Activated T-cell treated with anti-CD3 and anti-CD28 coated beads, Interleukin-2, amount 50 U/mL, for 72 hours (primary cell): ENCODE measurements at regions not wholly inside any gene's neighbourhood (a gene's known extent, or its start where the extent isn't known, plus 50 kb on each side); places are given as distances from the start of the nearest gene placed in this dataset.
A peak's percentile ranks its signal among the peaks of the same experiment; 100 is the strongest.

ENCODE experiments used
- ATAC-seq, 2 donors: fragments of 150-1000 bp; cut with Tn5 transposase; replicated peaks in 1 of 2; 2 replicates each; pipeline ENCODE4 v1.10.0; 2021; ENCODE audit warnings: moderate library complexity in 2 of 2, mild to moderate bottlenecking in 1 of 2
- DNase-seq, 2 donors: peaks; one replicate each; pipeline ENCODE4 v3.0.0; 2021 to 2022; ENCODE audit warnings: mixed read lengths in 1 of 2
- H3K27ac Mint-ChIP-seq: one replicate; pipeline ENCODE4 v1.8.0; 2022; ENCODE audit warnings: mild to moderate bottlenecking, moderate library complexity, mixed read lengths
- H3K27me3 Mint-ChIP-seq: one replicate; pipeline ENCODE4 v1.8.0; 2022; ENCODE audit warnings: low read depth, mixed read lengths
- H3K36me3 Mint-ChIP-seq, 2 donors: one replicate each; pipeline ENCODE4 v1.8.0; 2022; ENCODE audit warnings: mixed read lengths in 2 of 2, mild to moderate bottlenecking in 1 of 2; ENCODE audit not compliant: insufficient read depth in 2 of 2
- H3K4me1 Mint-ChIP-seq: one replicate; pipeline ENCODE4 v1.8.0; 2022; ENCODE audit warnings: low read depth, mixed read lengths
- H3K4me3 Mint-ChIP-seq, 2 donors: one replicate each; pipeline ENCODE4 v1.8.0; 2022; ENCODE audit warnings: mild to moderate bottlenecking in 2 of 2, mixed read lengths in 2 of 2, moderate library complexity in 2 of 2
- H3K9me3 Mint-ChIP-seq, 2 donors: one replicate each; pipeline ENCODE4 v1.8.0; 2022; ENCODE audit warnings: mixed read lengths in 2 of 2

DNA sequence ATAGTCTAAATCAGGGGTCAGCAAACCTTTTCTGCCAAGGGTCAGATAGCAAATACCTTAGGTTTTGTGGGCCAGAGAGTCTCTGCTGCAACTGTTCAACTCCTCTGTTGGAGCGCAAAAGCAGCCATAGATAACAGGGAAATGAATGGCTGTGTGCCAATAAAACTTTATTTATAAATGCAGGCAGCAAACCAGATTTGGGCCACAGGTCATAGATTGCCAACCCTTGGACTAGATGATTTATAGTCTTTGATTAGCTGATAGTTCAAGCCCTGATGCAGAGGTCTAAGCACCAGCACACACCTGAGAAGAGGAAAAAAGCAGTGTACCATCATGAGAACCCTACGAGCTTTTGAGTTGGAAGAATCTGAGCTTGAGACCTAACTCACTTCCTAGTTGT, 86.0 kb upstream of the DYNLRB2 start:
- no peak overlapping the region for H3K4me3 Mint-ChIP-seq
- H3K4me1 Mint-ChIP-seq = no peaks in the 10 kb centered on the region
- H3K9me3 Mint-ChIP-seq = no peaks in the 10 kb centered on the region
- ATAC-seq (no peak), DNase-seq (no peak)
- peaks cover 13% of the 10 kb centered on the region for H3K27me3 Mint-ChIP-seq
- no peaks in the 10 kb centered on the region for H3K36me3 Mint-ChIP-seq
- H3K27ac Mint-ChIP-seq = no peak overlapping the region

DNA sequence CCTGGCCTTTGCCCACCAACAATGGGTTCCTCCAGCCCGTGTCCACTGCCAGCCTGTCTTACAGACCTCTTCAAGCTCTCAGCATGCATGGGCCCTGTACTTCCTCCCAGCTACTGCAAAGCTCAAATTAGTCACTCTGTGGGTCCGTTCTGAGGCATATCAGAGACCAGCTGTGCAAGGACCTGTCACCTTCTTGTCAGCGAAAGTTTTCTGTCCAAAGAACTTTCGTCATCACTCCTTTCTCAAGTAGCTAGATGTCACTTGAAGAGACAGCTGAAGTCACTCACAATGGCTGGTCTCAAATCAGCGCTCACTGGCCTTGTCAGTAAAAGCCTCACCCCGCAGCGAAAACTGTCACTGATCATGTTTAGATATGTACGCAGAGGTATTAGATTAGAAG, 91.4 kb upstream of the DYNLRB2 start:
- Mint-ChIP-seq H3K36me3 (no peaks in the 10 kb centered on the region), H3K4me1 (no peaks in the 10 kb centered on the region), H3K27ac (no peak overlapping the region), H3K9me3 (no peaks in the 10 kb centered on the region), H3K4me3 (no peak overlapping the region), H3K27me3 (peaks cover 19% of the 10 kb centered on the region)
- ATAC-seq = no peak
- no peak for DNase-seq

DNA sequence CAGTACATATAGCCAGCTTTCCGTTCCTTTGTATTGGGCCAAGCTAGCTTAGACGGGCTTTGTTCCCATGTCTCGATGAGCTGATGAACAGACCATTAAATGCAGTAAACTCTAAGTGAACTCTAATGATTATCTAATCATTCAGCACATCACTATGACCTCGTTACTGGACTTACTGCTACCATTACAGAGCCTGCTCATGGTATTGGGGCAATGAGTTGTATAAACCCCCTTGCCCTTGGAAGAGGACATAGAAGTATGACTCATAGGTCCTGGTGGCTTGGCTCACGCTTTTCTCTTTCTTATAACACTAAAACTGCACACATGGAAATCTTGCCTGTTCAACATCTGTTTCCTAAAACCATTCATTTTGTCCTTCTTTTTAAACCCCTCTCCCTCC, 93.6 kb upstream of the DYNLRB2 start:
- ATAC-seq = no peak
- H3K36me3 Mint-ChIP-seq = no peaks in the 10 kb centered on the region
- DNase-seq = no peak
- H3K4me3 Mint-ChIP-seq = no peak overlapping the region
- no peak overlapping the region for H3K27ac Mint-ChIP-seq
- H3K9me3 Mint-ChIP-seq = no peaks in the 10 kb centered on the region
- H3K4me1 Mint-ChIP-seq = no peaks in the 10 kb centered on the region
- H3K27me3 Mint-ChIP-seq = peaks cover 22% of the 10 kb centered on the region

DNA sequence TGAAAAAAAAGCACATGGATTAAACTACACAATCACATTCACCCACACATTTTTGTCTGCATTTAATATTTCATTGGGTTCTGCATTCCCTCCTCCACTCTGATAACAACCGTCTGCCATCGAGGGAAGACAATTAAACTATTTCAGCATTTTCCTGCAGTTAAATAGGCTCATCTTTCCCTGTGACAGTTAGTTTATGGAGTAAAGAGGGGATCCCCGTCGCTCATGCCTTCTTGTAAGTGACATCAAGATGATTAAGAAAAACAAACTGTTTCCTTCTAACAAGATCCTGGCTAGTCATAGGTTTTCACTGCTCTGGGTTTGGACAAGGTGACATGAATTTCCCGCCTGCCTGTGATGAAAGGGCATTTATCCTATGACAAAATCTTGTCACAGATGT, 98.0 kb upstream of the DYNLRB2 start:
- DNase-seq = no peak
- peak in 1 of 2 donors; percentile 17 for ATAC-seq
- H3K9me3 Mint-ChIP-seq = peaks cover 0 to 3% of the 10 kb centered on the region in 2 donors

DNA sequence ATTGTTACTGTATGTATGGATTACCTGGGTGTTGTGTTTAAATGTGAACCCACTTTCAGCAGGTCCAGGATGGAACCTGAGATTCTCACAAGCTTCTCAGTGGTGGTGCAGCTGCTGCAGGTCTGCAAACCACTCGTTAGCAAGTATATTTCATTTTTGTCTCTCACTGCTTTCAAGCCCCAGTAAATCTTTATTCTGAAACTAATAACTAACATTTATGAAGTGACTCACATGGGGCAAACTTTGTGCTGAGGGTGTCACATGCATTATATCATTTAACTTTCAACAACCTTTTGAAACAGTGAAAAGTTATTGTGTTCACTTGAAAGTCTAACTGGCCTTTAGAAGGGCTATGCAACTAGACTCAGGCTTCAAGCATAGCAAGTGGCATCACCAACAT, 98.9 kb upstream of the DYNLRB2 start:
- Mint-ChIP-seq H3K4me3 (no peak overlapping the region), H3K4me1 (no peaks in the 10 kb centered on the region), H3K9me3 (peaks cover 0 to 3% of the 10 kb centered on the region in 2 donors), H3K36me3 (no peaks in the 10 kb centered on the region), H3K27me3 (peaks cover 11% of the 10 kb centered on the region), H3K27ac (no peak overlapping the region)
- DNase-seq (no peak), ATAC-seq (no peak)

More for the DNA sequence above, 98.0 kb upstream of the DYNLRB2 start:
- Mint-ChIP-seq H3K27ac (no peak overlapping the region), H3K4me1 (no peaks in the 10 kb centered on the region), H3K4me3 (no peak overlapping the region), H3K36me3 (no peaks in the 10 kb centered on the region), H3K27me3 (peaks cover 11% of the 10 kb centered on the region)

DNA sequence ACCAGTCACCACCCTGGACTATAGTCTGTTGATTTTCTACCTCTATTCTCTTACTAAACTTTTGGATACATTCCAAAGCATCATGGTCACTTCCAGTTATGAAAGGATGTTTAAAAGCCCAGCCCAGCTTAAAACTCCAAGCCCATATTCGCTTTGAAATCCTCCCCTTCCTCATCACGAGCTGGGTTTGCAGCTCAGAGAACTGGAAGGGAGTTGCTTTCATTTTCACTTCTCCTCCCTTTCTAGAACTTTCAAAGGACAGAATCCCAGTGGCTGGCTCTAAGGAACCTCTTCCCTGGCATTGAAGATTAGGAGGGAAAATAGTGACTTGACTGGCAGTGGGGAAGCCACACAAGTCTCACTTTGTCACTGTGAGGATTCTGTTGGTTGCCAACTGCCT, 100.1 kb upstream of the DYNLRB2 start:
- no peak for ATAC-seq
- peaks cover 0 to 3% of the 10 kb centered on the region in 2 donors for H3K9me3 Mint-ChIP-seq
- H3K4me1 Mint-ChIP-seq = no peaks in the 10 kb centered on the region
- no peaks in the 10 kb centered on the region for H3K36me3 Mint-ChIP-seq
- no peak for DNase-seq
- H3K4me3 Mint-ChIP-seq = no peak overlapping the region
- peaks cover 11% of the 10 kb centered on the region for H3K27me3 Mint-ChIP-seq
- H3K27ac Mint-ChIP-seq = no peak overlapping the region

DNA sequence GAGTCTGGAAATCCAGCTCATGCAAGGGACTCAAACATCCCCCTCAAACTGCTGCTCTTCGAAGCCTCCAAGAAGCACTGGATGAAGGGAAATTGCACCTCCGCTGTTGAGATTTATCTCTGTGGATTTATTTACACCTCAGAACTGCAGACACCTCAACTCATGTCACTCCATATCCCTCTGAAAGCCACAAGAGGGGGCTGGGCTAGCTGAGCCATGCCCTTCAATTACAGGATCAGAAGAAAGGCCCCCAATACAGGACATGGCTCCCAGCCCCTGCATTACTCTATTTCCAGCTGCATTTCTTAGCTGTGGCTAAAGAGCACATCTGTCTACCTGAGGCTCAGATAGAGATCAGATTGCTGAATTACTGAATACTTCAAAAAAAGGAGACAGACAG, 103.1 kb upstream of the DYNLRB2 start:
- no peaks in the 10 kb centered on the region for H3K36me3 Mint-ChIP-seq
- no peaks in the 10 kb centered on the region for H3K4me1 Mint-ChIP-seq
- ATAC-seq (no peak), DNase-seq (no peak)
- no peak overlapping the region for H3K27ac Mint-ChIP-seq
- no peaks in the 10 kb centered on the region for H3K27me3 Mint-ChIP-seq
- H3K9me3 Mint-ChIP-seq = peaks cover 0 to 3% of the 10 kb centered on the region in 2 donors
- no peak overlapping the region for H3K4me3 Mint-ChIP-seq

DNA sequence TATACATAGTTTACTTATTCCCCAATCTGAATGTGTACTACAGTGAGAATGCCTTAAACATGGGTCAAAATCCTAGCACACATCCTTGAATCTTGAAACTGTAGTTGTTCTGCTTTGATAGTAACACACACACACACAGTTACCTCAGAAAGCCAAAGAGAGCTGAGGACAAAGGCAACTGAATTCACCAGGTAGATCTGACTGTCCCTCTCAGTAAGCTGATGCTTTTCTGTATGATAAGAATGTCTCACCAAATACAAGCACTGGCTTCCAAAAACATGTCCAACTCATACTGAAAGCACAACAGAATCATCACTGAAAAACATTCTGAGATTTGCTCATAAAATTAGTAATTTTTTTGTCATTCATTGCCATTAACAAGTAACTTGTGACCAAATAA, 104.3 kb upstream of the DYNLRB2 start:
- Mint-ChIP-seq H3K27me3 (peaks cover 9% of the 10 kb centered on the region), H3K9me3 (peaks cover 2 to 3% of the 10 kb centered on the region in 2 donors), H3K36me3 (no peaks in the 10 kb centered on the region), H3K4me3 (no peak overlapping the region), H3K4me1 (no peaks in the 10 kb centered on the region), H3K27ac (no peak overlapping the region)
- peak in 1 of 2 donors; percentile 76 for ATAC-seq
- DNase-seq = no peak

DNA sequence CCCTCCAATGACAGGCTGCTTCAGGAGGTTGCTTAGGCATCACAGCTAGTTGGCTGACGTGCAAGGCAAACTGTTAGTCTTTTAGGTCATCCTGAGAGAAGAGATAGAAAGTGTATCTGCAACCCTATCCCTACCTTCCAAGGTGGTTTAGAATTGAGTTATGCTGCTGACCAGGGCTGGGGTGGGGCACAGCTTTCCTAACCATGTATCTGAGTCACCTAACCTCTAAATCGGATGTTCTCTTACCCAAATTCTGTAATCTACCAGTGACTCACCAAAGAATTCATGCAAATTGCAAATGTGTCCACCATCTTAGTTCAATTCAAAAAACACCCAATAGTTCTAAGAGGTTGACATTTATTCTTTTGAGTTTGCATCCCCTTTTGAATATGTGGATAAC, 107.2 kb upstream of the DYNLRB2 start:
- Mint-ChIP-seq H3K27me3 (peaks cover 26% of the 10 kb centered on the region), H3K36me3 (no peaks in the 10 kb centered on the region), H3K27ac (no peak overlapping the region), H3K4me3 (no peak overlapping the region), H3K9me3 (peaks cover 4 to 5% of the 10 kb centered on the region in 2 donors), H3K4me1 (no peaks in the 10 kb centered on the region)
- DNase-seq (peak in 1 of 2 donors; percentile 17), ATAC-seq (peak; percentile 54 to 83)

DNA sequence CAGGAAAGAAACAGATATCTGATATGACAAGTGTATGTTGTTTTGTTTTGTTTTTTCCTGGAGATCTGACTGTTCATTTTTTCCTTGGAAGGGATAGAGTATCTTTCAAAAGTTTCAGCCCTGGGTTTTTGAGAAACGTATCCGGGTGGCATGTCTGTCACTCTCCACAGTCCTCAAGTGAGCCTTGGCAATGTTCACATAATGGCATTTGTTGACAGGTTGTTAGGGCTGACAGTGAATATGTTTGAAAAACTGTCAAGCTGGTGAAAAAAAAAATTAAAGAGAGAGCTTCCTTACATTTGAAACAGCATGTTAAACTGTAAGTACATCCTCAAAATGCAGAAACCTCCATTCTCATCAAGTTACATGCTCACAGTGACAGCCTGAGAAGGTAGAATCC, 113.0 kb upstream of the DYNLRB2 start:
- peaks cover 2 to 4% of the 10 kb centered on the region in 2 donors for H3K9me3 Mint-ChIP-seq
- no peak overlapping the region for H3K4me3 Mint-ChIP-seq
- H3K27me3 Mint-ChIP-seq = peaks cover 61% of the 10 kb centered on the region
- H3K27ac Mint-ChIP-seq = no peak overlapping the region
- no peaks in the 10 kb centered on the region for H3K36me3 Mint-ChIP-seq
- H3K4me1 Mint-ChIP-seq = no peaks in the 10 kb centered on the region
- ATAC-seq (no peak), DNase-seq (no peak)

DNA sequence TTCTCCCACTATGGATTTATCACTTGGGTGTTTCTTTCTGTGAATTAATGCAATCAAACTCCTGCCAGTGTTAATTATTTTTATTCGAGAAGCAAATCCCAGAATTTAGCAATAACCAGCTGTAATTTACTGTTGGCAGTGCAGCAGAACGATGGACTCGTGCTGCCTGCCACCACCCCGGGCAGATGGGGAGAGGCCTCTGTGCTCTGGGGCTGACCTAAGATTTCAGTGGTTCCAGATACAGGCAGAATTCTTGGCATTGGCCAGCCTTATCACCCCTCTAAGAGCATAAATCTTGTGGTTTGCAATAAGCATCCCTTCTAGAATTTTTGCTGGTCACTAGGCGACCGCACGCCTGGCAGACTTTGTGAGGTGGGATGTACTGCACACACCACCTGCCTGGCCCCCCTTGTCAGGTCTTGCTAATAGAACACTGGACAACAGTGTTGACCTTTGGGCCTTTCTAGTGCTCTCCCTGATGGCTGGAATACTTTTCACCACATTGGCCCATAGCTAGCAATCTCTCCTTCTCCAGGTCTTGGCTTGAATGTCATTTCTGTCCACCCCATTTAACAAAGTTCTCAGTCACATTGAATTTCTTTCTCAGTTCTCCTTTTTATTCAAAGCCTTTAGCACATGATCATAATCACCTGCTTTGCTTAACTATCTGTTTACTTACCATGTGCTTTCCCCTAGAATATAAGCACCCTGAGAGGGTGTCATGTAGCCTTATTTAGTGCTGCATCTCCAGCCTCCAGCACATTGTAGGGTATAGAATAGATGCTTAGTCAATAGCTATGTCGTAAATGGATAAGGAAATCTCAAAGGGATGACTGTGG, 122.1 kb upstream of the DYNLRB2 start:
- no peaks in the 10 kb centered on the region for H3K36me3 Mint-ChIP-seq
- no peak for ATAC-seq
- H3K4me1 Mint-ChIP-seq = no peaks in the 10 kb centered on the region
- no peak overlapping the region for H3K27ac Mint-ChIP-seq
- H3K9me3 Mint-ChIP-seq = no peaks in the 10 kb centered on the region
- no peak overlapping the region for H3K4me3 Mint-ChIP-seq
- peaks cover 11% of the 10 kb centered on the region for H3K27me3 Mint-ChIP-seq
- no peak for DNase-seq

DNA sequence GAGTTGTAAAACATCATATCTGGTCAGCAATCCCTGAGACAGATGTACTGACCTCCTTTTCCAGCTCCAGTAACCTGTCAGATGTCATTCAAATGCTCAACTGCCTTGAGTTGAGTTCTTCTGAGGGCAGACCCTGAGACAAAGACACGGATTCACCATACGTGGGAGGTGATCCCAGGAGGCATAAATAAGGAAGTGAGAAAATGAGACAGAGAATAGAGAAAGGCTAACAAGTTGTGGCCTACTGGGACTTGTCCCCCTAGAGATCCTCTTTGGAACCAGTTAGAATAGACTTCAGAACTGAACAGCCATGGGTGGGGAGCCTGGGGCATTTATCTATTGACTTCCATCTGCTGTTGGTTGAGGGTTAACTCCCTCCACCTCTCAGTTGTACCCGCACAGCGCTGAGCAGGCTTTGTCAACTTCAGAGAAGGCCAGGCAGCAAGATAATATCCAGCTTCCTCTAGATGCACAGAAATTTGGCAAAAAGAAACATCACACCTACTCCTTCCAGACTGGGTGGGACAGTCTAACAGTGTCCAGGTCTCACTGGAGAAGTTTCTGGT, 123.0 kb upstream of the DYNLRB2 start:
- H3K36me3 Mint-ChIP-seq = no peaks in the 10 kb centered on the region
- H3K27me3 Mint-ChIP-seq = peaks cover 4% of the 10 kb centered on the region
- no peak overlapping the region for H3K4me3 Mint-ChIP-seq
- no peak overlapping the region for H3K27ac Mint-ChIP-seq
- ATAC-seq = no peak
- DNase-seq = no peak
- H3K9me3 Mint-ChIP-seq = no peaks in the 10 kb centered on the region
- H3K4me1 Mint-ChIP-seq = no peaks in the 10 kb centered on the region

DNA sequence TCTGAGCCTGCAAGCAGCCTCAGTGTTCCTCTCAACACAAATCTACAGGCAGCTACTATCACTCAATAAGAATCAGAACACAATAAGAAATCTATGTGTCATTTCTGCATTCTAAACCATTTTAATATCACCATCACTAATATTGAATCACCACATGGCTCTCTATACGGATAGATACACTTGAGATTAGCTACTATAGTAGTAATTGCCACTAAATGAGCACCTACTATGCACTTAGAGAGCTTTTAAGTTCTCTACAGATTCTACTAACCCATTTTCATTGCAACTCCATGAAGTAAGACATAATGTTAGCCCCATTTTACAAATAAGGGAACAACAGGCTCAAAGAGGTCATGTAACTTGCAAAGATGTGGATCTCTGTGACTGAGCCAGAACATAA, 132.8 kb upstream of the DYNLRB2 start:
- no peak overlapping the region for H3K4me3 Mint-ChIP-seq
- H3K36me3 Mint-ChIP-seq = no peaks in the 10 kb centered on the region
- DNase-seq (no peak), ATAC-seq (no peak)
- peaks cover 18% of the 10 kb centered on the region for H3K27me3 Mint-ChIP-seq
- no peaks in the 10 kb centered on the region for H3K9me3 Mint-ChIP-seq
- no peaks in the 10 kb centered on the region for H3K4me1 Mint-ChIP-seq
- no peak overlapping the region for H3K27ac Mint-ChIP-seq
